Parathyroid adenoma (tissue), 2 donors: ENCODE measurements at regions not wholly inside any gene's neighbourhood (a gene's known extent, or its start where the extent isn't known, plus 50 kb on each side); places are given as distances from the start of the nearest gene placed in this dataset.
"Not testable (repeated sequence)": the region's sequence is repeated elsewhere in the genome, so short reads cannot be mapped to it uniquely, and the experiment has no call there.

Source experiments
- H2AFZ ChIP-seq: fragments of 300-600 bp; sonication (generic); one replicate; pipeline ENCODE4 v1.7.0; 2017; ENCODE audit warnings: antibody characterized with exemption, mild to moderate bottlenecking
- H3K27ac ChIP-seq: fragments of 300-600 bp; sonication (generic); one replicate; pipeline ENCODE4 v1.7.0; 2017
- H3K27me3 ChIP-seq: fragments of 300-600 bp; sonication (generic); one replicate; pipeline ENCODE4 v1.7.0; 2017; ENCODE audit warnings: low read length; ENCODE audit not compliant: control insufficient read depth, insufficient read depth
- H3K36me3 ChIP-seq: fragments of 300-600 bp; sonication (generic); one replicate; pipeline ENCODE4 v1.7.0; 2017; ENCODE audit warnings: low read length; ENCODE audit not compliant: control insufficient read depth, insufficient read depth
- H3K4me1 ChIP-seq: fragments of 300-600 bp; sonication (generic); one replicate; pipeline ENCODE4 v1.7.0; 2017; ENCODE audit warnings: control low read depth
- H3K4me2 ChIP-seq: fragments of 300-600 bp; sonication (generic); one replicate; pipeline ENCODE4 v1.7.0; 2017; ENCODE audit warnings: low read length
- H3K4me3 ChIP-seq: fragments of 300-600 bp; sonication (generic); one replicate; pipeline ENCODE4 v1.7.0; 2017; ENCODE audit warnings: low read depth, low read length
- H3K79me2 ChIP-seq: fragments of 300-600 bp; sonication (generic); one replicate; pipeline ENCODE4 v1.7.0; 2017; ENCODE audit warnings: control low read depth
- H3K9ac ChIP-seq: fragments of 300-600 bp; sonication (generic); one replicate; pipeline ENCODE4 v1.7.0; 2017; ENCODE audit warnings: mild to moderate bottlenecking
- H3K9me3 ChIP-seq: fragments of 300-600 bp; sonication (generic); one replicate; pipeline ENCODE4 v1.7.0; 2017; ENCODE audit warnings: low read length; ENCODE audit not compliant: control insufficient read depth
- TF ChIP-seq, protein P1 (sequence below): fragments of 300-600 bp; sonication (generic); IDR thresholded peaks from one replicate; pipeline ENCODE4 v1.7.0; 2017; ENCODE audit warnings: antibody characterized with exemption, mild to moderate bottlenecking
- donor health status: primary hyperparathyroidism.

DNA sequence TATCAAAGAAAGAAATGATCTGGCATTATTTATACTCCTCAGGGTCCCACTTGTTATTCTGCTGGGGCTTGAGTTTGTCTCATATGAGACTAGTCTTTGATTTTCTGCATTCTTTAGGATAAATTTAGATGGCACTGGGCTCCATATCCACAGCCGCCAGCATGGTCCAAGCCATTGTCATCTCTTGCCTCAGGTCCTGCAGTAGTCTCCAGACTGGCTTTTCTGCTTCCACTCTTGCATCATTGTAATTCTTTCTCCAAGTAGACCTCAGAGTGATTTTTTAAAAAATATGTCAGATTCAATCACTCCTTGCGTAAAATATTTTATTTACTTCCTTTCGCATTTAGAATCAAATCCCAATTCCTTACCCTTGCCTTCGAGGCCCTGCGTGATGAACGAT, 50.4 kb upstream of the ST3GAL6 start:
- Histone ChIP-seq H2AFZ (no peak overlapping the region), H3K27ac (no peak overlapping the region), H3K4me1 (no peaks in the 10 kb centered on the region), H3K79me2 (no peaks in the 10 kb centered on the region), H3K9ac (no peak overlapping the region), H3K27me3 (no peaks in the 10 kb centered on the region), H3K4me2 (no peak overlapping the region), H3K36me3 (no peaks in the 10 kb centered on the region), H3K4me3 (no peak overlapping the region), H3K9me3 (no peaks in the 10 kb centered on the region)
- TF ChIP-seq, protein P1, sequence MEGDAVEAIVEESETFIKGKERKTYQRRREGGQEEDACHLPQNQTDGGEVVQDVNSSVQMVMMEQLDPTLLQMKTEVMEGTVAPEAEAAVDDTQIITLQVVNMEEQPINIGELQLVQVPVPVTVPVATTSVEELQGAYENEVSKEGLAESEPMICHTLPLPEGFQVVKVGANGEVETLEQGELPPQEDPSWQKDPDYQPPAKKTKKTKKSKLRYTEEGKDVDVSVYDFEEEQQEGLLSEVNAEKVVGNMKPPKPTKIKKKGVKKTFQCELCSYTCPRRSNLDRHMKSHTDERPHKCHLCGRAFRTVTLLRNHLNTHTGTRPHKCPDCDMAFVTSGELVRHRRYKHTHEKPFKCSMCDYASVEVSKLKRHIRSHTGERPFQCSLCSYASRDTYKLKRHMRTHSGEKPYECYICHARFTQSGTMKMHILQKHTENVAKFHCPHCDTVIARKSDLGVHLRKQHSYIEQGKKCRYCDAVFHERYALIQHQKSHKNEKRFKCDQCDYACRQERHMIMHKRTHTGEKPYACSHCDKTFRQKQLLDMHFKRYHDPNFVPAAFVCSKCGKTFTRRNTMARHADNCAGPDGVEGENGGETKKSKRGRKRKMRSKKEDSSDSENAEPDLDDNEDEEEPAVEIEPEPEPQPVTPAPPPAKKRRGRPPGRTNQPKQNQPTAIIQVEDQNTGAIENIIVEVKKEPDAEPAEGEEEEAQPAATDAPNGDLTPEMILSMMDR = no peak

DNA sequence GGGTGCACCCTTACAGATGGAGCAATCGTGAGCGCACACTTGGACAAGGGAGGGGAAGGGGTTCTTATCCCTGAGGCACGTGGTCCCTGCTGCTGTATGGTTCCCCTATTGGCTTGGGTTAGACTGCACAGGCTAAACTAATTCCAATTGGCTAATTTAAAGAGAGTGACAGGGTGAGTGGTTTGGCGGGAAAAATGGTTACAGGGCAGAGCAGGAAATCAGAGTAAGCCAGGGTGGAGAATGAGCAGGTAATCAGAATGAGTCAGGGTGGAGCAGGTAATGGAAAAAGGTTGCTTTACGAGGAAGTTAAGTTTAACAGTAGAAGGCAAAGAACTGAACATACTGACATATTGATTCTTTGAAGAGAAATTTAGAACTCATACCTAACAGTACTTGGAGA, 49.8 kb upstream of the ST3GAL6 start:
- H3K4me2 ChIP-seq, H3K4me3 ChIP-seq, H2AFZ ChIP-seq, H3K79me2 ChIP-seq, H3K36me3 ChIP-seq, H3K9me3 ChIP-seq, H3K27me3 ChIP-seq, H3K9ac ChIP-seq, H3K27ac ChIP-seq, H3K4me1 ChIP-seq: not testable (repeated sequence)
